NB4 (cell line): ENCODE measurements at regions not wholly inside any gene's neighbourhood (a gene's known extent, or its start where the extent isn't known, plus 50 kb on each side); places are given as distances from the start of the nearest gene placed in this dataset.

Experiments used
- POLR2A ChIP-seq: IDR thresholded peaks from 2 replicates; pipeline ENCODE4 v1.6.1; 2011; ENCODE audit warnings: mild to moderate bottlenecking; ENCODE audit not compliant: insufficient read length; ENCODE audit errors: extremely low read depth
- TF ChIP-seq, protein P1 (sequence below): IDR thresholded peaks from one replicate; pipeline ENCODE4 v1.5.1; 2012; ENCODE audit warnings: low read depth, low read length

DNA sequence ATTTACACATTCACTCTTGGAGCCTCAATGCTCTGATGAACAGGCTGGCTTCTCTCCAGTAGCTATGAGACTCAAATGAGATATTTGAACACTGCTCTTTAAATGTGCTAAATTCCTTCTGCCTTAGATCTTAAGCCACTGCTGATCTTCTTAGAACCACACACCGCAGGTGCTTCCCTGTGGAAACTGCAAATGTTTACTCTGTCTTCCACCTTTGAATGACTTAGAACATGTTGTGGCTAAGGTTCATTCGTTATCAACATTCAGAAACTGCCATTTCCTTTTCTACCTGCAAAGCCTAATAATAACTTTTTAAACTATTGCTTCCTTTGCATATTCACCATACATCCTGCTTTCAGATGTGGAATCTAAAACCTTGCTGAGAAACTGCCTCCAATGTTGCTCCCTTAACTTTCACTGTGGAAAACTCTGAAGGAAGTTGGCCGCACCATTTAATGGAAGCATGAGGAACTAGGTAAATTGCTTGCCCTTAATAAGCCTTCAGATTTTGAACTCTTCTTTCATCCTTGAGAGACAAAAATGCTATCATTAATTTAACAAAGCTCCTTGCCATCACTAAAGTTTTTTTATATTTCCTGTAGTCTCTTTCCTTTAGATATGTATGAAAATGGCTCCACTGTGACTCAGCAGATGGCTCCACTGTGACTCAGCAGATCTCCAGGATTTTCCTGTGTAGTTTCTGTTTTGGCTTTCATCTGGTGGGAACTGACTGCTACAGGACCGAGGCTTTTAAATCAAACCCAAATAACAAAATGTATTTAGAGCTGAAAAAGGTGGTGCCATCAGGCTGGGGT is 143.8 kb downstream of the TNFSF18 start:
- TF ChIP-seq, protein P1, sequence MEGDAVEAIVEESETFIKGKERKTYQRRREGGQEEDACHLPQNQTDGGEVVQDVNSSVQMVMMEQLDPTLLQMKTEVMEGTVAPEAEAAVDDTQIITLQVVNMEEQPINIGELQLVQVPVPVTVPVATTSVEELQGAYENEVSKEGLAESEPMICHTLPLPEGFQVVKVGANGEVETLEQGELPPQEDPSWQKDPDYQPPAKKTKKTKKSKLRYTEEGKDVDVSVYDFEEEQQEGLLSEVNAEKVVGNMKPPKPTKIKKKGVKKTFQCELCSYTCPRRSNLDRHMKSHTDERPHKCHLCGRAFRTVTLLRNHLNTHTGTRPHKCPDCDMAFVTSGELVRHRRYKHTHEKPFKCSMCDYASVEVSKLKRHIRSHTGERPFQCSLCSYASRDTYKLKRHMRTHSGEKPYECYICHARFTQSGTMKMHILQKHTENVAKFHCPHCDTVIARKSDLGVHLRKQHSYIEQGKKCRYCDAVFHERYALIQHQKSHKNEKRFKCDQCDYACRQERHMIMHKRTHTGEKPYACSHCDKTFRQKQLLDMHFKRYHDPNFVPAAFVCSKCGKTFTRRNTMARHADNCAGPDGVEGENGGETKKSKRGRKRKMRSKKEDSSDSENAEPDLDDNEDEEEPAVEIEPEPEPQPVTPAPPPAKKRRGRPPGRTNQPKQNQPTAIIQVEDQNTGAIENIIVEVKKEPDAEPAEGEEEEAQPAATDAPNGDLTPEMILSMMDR = no peak
- TF ChIP-seq POLR2A = no peak
